GM12892 (cell line): ENCODE measurements at regions not wholly inside any gene's neighbourhood (a gene's known extent, or its start where the extent isn't known, plus 50 kb on each side); places are given as distances from the start of the nearest gene placed in this dataset.

Source experiments
- DNase-seq: peaks from one replicate; pipeline ENCODE4 v3.0.0; 2011; ENCODE audit not compliant: insufficient read length
- FAIRE-seq: peaks from 2 replicates; lab custom pipeline; 2011; peaks lifted over from hg19 to GRCh38; lab: Jason Lieb, UNC
- POLR2A ChIP-seq: IDR thresholded peaks from 2 replicates; pipeline ENCODE4 v1.6.1; 2011; ENCODE audit warnings: low read depth, low read length, control low read depth
- POLR2AphosphoS5 ChIP-seq: IDR thresholded peaks from 2 replicates; pipeline ENCODE4 v1.6.1; 2011; ENCODE audit warnings: low read depth, low read length, control low read depth
- TAF1 ChIP-seq: IDR thresholded peaks from 2 replicates; pipeline ENCODE4 v1.6.1; 2011; ENCODE audit warnings: low read depth, mild to moderate bottlenecking, control low read depth, low read length, borderline replicate concordance

DNA sequence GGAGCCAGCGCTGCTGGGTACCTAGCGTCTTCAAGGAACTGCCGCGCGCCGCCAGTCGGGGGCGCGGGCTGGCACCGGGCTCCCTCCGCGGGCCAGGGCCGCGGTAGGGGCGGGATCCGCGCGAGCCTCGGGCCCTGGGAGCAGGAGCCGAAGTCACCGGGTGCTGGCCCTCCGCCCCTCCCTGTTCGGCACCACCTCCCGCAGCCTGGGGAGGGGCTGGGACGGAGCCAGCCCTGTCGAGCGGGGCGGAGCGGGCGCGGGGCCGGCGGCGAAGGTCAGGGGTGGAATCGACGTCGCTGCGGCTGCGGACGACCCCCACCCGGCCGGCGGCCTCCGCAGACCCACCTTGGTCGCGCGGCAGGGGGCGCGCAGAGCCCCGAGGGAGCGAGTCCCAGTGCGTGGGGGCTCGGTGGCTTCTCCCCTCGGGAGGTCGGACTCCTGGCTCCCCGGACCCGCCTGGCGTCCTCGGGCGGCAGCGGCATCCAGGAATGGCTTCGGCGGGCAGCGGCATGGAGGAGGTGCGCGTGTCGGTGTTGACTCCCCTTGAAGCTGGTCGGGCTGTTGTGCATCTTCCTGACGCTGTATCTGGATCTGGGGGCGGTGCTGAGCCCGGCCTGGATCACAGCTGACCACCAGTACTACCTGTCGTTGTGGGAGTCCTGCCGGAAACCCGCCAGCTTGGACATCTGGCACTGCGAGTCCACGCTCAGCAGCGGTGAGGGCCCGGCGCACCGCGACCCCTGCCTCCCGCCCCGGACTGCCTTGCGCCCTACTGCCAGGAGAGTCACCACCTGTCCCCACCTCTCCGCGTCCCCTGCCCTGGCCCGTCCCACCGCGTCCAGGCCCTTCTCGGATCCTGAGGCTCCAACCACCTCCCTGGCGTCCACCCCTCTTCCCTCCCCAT lies 50.5 kb upstream of the FAM47C start:
- TF ChIP-seq POLR2A, result no peak
- TF ChIP-seq TAF1, result no peak
- no peak for TF ChIP-seq POLR2AphosphoS5
- FAIRE-seq (no peak), DNase-seq (no peak)
